Islet precursor cell (in vitro differentiated cells): ENCODE measurements at regions not wholly inside any gene's neighbourhood (a gene's known extent, or its start where the extent isn't known, plus 50 kb on each side); places are given as distances from the start of the nearest gene placed in this dataset.
"Not testable (repeated sequence)": the region's sequence is repeated elsewhere in the genome, so short reads cannot be mapped to it uniquely, and the experiment has no call there.

Experiments
- DNase-seq: peaks from one replicate; pipeline ENCODE4 v3.0.0-alpha.2; 2018

GRCh38 chr2:106249157-106249828, 55.2 kb upstream of the UXS1 start:
- not testable (repeated sequence) for DNase-seq

- not testable (repeated sequence) for DNase-seq
These were observed 54.5 kb upstream of the UXS1 start for GRCh38 chr2:106248548-106249151.
